Limb (tissue), 2 donors: ENCODE measurements at regions not wholly inside any gene's neighbourhood (a gene's known extent, or its start where the extent isn't known, plus 50 kb on each side); places are given as distances from the start of the nearest gene placed in this dataset.
"Not testable (repeated sequence)": the region's sequence is repeated elsewhere in the genome, so short reads cannot be mapped to it uniquely, and the experiment has no call there.

Experiments
- DNase-seq, 2 donors: peaks; one replicate each; pipeline ENCODE4 v3.0.0-alpha.2; 2016; ENCODE audit errors: extremely low spot score in 2 of 2

DNA sequence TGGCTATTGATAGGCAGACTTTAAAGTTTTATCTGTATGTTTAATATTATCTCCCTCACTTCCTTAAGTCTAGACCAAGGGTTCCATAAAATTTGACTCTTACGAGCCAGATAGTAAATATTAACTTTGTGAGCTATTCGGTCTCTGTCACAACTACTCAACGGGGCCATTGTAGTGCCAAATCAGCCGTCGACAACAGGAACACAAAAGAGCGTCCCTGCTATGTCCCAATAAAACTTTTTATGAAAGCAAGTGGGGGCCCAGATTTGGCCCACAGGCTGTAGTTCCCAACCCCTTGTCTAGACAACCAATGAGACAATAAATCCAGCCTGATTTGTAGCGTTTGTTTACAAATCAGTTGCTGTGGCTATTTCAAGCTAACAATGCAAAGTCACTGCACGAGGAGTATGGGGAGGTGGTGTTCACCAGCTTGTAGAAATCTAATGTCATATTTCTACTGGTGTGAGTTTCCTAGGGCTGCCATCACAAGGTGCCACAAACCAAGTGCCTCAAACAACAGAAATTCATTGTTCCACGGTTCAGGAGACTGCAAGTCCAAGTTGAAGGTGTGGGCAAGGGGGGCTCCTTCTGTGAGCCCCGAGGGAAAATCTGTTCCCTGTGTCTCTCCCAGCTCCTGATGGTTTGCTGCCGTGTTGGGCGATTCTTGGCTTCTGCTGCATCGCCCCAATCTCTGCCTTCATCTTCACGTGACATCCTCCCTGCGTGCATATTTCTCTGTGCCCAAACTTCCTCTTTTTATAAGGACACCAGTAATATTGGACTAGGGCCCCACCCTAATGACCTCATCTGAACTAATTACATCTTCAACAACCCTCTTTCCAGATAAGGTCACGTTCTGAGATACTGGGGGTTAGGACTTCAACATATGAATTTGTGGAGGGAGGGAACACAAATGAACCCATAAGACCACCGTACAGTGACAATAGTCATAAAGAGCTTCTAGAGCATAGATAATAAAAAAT is 356.0 kb upstream of the JARID2 start:
- no peak for DNase-seq

DNA sequence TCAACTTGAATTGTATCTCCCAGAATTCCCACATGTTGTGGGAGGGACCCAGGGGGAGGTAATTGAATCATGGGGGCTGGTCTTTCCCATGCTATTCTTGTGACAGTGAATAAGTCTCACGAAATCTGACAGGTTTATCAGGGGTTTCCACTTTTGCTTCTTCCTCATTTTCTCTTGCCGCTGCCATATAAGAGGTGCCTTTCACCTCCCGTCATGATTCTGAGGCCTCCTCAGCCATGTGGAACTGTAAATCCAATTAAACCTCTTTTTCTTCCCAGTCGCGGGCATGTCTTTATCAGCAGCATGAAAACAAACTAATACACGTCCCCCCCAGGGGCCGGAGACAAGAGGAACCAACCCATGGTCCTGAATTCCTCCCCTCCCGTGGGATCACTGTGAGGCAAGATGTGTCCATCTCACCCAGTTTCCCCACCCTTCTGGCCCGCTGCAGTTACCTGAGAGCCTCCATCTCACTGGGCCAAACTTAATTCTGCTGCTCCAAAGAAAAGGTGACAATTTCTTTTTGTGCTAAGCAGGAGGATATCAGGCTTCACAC is 354.0 kb upstream of the JARID2 start:
- not testable (repeated sequence) for DNase-seq

GRCh38 chr6:14894105-14894504 is 351.8 kb upstream of the JARID2 start:
- DNase-seq: no peak

- DNase-seq: no peak
Measured at GRCh38 chr6:14896475-14896874, 349.4 kb upstream of the JARID2 start.

- no peak for DNase-seq
Measured at GRCh38 chr6:14897831-14898230, 348.0 kb upstream of the JARID2 start.

- DNase-seq: not testable (repeated sequence)
Measured at GRCh38 chr6:14899441-14899840, 346.4 kb upstream of the JARID2 start.

GRCh38 chr6:14900919-14901318 is 344.9 kb upstream of the JARID2 start:
- no peak for DNase-seq

GRCh38 chr6:14903176-14904038 is 342.5 kb upstream of the JARID2 start:
- no peak for DNase-seq

GRCh38 chr6:14905201-14905600 is 340.7 kb upstream of the JARID2 start:
- DNase-seq: no peak

- DNase-seq: no peak
Measured at GRCh38 chr6:14906621-14907020, 339.2 kb upstream of the JARID2 start.

DNA sequence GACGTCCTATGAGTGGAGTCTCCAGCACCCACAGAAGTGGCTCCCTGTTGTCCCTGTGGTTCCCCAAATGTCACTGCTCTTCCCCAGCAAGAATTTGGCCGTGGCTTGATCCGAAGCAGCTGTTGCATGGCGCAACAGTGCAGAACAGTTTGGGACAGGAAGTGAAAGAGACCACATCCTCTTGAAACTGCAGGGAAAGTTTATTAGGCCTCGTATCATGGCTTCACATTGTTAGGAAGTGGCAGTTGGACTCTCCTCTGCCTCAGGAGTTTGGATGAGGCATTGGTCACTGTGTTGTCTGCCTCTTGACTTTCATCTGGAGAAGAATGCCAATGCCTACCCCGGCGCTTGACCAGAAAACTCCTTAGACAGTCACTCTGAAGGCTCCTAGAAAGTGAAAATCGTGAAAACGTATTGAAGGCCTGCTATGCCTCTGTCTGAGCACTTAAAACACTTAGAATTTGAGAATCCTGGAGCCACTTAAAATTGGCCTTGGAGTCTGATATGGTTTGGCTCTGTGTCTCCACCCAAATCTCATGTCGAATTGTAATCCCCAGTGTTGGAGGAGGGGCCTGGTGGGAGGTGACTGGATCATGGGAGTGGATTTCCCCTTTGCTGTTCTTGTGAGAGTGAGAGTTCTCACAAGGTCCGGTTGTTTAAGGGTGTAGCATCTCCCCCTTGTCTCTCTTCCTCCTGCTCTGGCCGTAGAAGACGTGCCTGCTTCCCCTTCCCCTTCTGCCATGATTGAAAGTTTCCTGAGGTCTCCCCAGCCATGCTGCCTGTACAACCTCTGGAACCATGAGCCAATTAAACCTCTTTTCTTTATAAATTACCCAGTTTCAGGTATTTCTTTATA is 334.9 kb upstream of the JARID2 start:
- DNase-seq: no peak

GRCh38 chr6:14912226-14912625 is 333.6 kb upstream of the JARID2 start:
- no peak for DNase-seq

DNA sequence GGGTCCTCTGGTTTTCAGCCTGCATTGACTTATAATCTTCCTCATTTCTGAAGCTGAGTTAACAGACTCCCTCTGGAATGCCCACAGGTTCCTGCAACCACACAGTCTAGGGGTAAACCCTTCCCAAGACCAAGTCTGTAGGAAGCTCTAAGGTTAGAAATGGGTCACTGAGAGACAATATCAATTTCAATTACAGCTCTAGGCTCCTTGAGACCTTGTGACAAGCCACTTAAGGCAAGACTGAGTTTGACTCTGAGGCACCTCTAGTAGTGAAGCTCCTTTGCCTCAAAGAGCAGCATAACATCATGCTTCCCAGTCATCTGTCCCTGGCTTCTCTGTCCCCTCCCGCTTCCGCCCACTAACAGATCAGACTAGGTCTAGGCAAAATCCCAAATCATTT is 333.2 kb upstream of the JARID2 start:
- no peak for DNase-seq

DNA sequence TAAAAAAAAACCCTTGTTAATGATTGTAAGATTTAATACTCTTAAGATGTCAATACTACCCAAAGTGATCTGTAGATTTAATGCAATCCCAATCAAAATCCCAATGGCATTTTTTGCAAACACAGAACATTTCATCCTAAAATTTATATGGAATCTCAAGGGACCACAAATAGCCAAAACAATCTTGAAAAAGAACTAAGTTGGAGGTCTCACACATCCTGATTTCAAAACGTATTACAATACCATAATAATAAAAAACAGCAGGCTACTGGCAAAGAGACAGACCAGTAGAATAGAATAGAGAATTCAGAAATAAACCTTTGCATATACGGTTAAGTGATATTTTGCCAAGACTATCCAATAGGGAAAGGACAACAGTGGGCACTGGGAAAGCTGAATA is 331.9 kb upstream of the JARID2 start:
- DNase-seq: no peak

- DNase-seq: no peak
Measured at GRCh38 chr6:14915888-14916832, 329.7 kb upstream of the JARID2 start.

- no peak for DNase-seq
Measured at GRCh38 chr6:14917109-14917910, 328.6 kb upstream of the JARID2 start.

DNA sequence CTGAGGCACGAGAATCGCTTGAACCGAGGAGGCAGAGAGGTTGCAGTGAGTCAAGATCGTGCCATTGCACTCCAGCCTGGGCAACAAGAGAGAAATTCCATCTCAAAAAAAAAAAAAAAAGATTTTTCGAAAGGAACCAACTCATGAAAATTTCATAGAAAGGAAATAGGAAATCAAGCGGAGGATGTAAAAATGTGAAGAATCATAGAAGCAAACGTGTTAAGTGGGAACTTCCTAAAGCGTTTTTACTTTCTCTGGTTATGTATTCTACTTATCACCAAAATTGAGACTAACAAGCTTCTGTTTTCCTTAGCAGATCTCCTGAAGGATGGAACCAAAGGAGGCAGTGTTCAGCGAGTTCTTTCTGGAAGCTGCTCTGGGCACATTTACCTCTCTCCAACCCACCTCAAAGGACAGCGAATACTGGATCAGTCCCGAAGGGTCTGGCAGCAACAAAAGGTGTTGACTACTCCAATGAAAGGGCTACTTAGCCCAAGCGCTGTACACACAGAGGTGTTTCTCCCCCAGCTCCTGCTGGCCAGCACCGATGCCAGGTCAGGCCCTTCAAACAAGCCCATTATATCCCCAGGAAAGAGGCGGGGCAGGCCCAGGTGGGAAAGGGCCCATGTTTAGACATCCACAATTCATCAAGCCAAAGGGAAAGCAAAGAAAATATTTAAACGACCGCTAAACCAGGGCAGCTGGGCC is 327.5 kb upstream of the JARID2 start:
- no peak for DNase-seq

- DNase-seq: no peak
Measured at GRCh38 chr6:14919038-14919670, 326.7 kb upstream of the JARID2 start.
